Keratinocyte (primary cell): ENCODE measurements at regions not wholly inside any gene's neighbourhood (a gene's known extent, or its start where the extent isn't known, plus 50 kb on each side); places are given as distances from the start of the nearest gene placed in this dataset.

Experiments used
- DNase-seq: peaks from one replicate; pipeline ENCODE4 v3.0.0-alpha.2; 2011; ENCODE audit warnings: low read depth, missing footprints, low spot score
- FAIRE-seq: peaks from 2 replicates; lab custom pipeline; 2011; peaks lifted over from hg19 to GRCh38; lab: Jason Lieb, UNC
- H2AFZ ChIP-seq: 2 replicates; pipeline ENCODE4 v1.6.0; 2012; ENCODE audit warnings: low read length, control low read depth, inconsistent platforms; ENCODE audit not compliant: control insufficient read depth
- H3K27ac ChIP-seq: 2 replicates; pipeline ENCODE4 v1.5.1; 2011; ENCODE audit warnings: low read length; ENCODE audit not compliant: control insufficient read depth, insufficient read depth
- H3K27me3 ChIP-seq: 3 replicates; pipeline ENCODE4 v1.6.0; 2011; ENCODE audit warnings: low read length; ENCODE audit not compliant: control insufficient read depth, insufficient read depth; ENCODE audit errors: extremely low read depth
- H3K36me3 ChIP-seq, 2 experiments: 2 replicates in 1 of 2; 3 replicates in 1 of 2; pipeline ENCODE4 v1.5.1; 2011; ENCODE audit warnings: low read length in 2 of 2, mild to moderate bottlenecking in 1 of 2; ENCODE audit not compliant: control insufficient read depth in 2 of 2, insufficient read depth in 2 of 2; ENCODE audit errors: extremely low read depth in 1 of 2
- H3K4me1 ChIP-seq: 3 replicates; pipeline ENCODE4 v1.5.1; 2011; ENCODE audit warnings: low read length; ENCODE audit not compliant: control insufficient read depth, insufficient read depth; ENCODE audit errors: extremely low read depth
- H3K4me2 ChIP-seq: 3 replicates; pipeline ENCODE4 v1.6.0; 2011; ENCODE audit warnings: low read depth, low read length; ENCODE audit not compliant: control insufficient read depth, insufficient read depth; ENCODE audit errors: extremely low read depth
- H3K4me3 ChIP-seq, 3 experiments: fragments of 200-600 bp in 1 of 3; sonication (generic) in 1 of 3; 2 replicates in 2 of 3; 3 replicates in 1 of 3; pipeline ENCODE4 v1.5.1; 2011 to 2016; ENCODE audit warnings: low read length in 3 of 3, mild to moderate bottlenecking in 3 of 3, control low read depth in 2 of 3, inconsistent platforms in 1 of 3, low read depth in 1 of 3, mixed read lengths in 1 of 3, mixed run types in 1 of 3, moderate library complexity in 1 of 3; ENCODE audit not compliant: control insufficient read depth in 2 of 3, insufficient read depth in 2 of 3; ENCODE audit errors: extremely low read depth in 1 of 3
- H3K79me2 ChIP-seq: 2 replicates; pipeline ENCODE4 v1.6.0; 2012; ENCODE audit warnings: low read length; ENCODE audit not compliant: control insufficient read depth, insufficient read depth
- H3K9ac ChIP-seq: 3 replicates; pipeline ENCODE4 v1.6.0; 2011; ENCODE audit warnings: low read length; ENCODE audit not compliant: control insufficient read depth, insufficient read depth; ENCODE audit errors: extremely low read depth
- H3K9me1 ChIP-seq: 3 replicates; pipeline ENCODE4 v1.6.0; 2011; ENCODE audit warnings: low read length; ENCODE audit not compliant: control insufficient read depth, insufficient read depth; ENCODE audit errors: extremely low read depth
- H3K9me3 ChIP-seq: 2 replicates; pipeline ENCODE4 v1.5.1; 2012; ENCODE audit warnings: low read depth, low read length; ENCODE audit not compliant: control insufficient read depth
- H4K20me1 ChIP-seq: 3 replicates; pipeline ENCODE4 v1.6.0; 2011; ENCODE audit warnings: low read length; ENCODE audit not compliant: control insufficient read depth, insufficient read depth; ENCODE audit errors: extremely low read depth
- EZH2 ChIP-seq: IDR thresholded peaks from one replicate; pipeline ENCODE4 v1.6.1; 2012; ENCODE audit warnings: inconsistent platforms, mild to moderate bottlenecking, low read length, moderate library complexity
- dilution Hi-C: fragments of 300-500 bp; cut with MboI; formaldehyde crosslinking; loops from one replicate; pipeline ENCODE4 v1.7.0; 2020; ENCODE audit warnings: low sequenced_read_pairs; ENCODE audit not compliant: extremely low pct_ligation_motif_present
- TF ChIP-seq, protein P1 (sequence below), 3 experiments: IDR thresholded peaks in 1 of 3; conservative IDR thresholded peaks in 1 of 3; optimal IDR thresholded peaks in 1 of 3; 2 replicates in 2 of 3; 3 replicates in 1 of 3; pipeline versions ENCODE3 to v1.5.1; 2011; ENCODE audit warnings: low read length in 3 of 3, mild to moderate bottlenecking in 3 of 3, moderate library complexity in 2 of 3, control low read depth in 1 of 3, inconsistent platforms in 1 of 3; ENCODE audit not compliant: insufficient read depth in 2 of 3; ENCODE audit errors: extremely low read depth in 1 of 3

DNA sequence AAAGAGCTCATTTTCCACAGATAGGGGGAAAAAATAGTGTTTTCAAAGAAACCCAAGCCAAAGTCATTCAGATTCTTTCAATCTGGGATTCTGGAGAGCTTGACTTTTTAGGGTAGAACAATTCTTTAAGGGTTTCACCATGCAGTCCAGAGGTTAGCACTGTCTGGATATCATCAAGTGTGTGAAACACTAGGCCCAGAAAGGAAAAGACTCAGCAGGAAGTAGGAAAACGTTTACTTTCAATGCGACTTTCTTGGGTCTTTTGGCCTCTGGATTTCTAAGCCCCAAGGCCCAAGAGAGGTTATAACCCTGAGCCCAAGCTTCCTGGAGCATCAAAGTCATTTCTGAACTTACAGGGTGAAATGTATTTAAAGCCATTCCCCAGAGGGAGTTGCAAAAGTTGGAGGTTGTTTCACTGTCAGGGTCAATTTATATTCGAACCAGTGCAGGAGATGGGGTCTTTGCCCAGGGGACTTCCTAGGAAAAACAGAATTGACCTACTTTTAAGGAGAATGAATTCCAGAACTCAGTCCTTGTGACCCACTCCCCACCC is 158.0 kb downstream of the C7orf25 start:
- no peak overlapping the region for H3K27ac ChIP-seq
- no peak overlapping the region for H3K4me2 ChIP-seq
- H3K9me1 ChIP-seq: no peaks in the 10 kb centered on the region
- no peaks in the 10 kb centered on the region for H3K9me3 ChIP-seq
- no peak overlapping the region for H3K4me3 ChIP-seq
- no peaks in the 10 kb centered on the region for H3K79me2 ChIP-seq
- TF ChIP-seq, protein P1, sequence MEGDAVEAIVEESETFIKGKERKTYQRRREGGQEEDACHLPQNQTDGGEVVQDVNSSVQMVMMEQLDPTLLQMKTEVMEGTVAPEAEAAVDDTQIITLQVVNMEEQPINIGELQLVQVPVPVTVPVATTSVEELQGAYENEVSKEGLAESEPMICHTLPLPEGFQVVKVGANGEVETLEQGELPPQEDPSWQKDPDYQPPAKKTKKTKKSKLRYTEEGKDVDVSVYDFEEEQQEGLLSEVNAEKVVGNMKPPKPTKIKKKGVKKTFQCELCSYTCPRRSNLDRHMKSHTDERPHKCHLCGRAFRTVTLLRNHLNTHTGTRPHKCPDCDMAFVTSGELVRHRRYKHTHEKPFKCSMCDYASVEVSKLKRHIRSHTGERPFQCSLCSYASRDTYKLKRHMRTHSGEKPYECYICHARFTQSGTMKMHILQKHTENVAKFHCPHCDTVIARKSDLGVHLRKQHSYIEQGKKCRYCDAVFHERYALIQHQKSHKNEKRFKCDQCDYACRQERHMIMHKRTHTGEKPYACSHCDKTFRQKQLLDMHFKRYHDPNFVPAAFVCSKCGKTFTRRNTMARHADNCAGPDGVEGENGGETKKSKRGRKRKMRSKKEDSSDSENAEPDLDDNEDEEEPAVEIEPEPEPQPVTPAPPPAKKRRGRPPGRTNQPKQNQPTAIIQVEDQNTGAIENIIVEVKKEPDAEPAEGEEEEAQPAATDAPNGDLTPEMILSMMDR (optimal IDR thresholded peaks at IDR 0.05 in 1 of 3, IDR thresholded peaks at IDR 0.05 in 1 of 3, conservative IDR thresholded peaks at IDR 0.05 in 1 of 3; ENCODE audit: extremely low read depth in 1 of 3, insufficient read depth in 2 of 3, low read length in 3 of 3): no peak
- TF ChIP-seq EZH2: no peak
- DNase-seq: no peak
- no peaks in the 10 kb centered on the region for H3K4me1 ChIP-seq
- H2AFZ ChIP-seq: no peak overlapping the region
- dilution Hi-C loops: no loop called here
- H3K36me3 ChIP-seq: no peaks in the 10 kb centered on the region
- no peaks in the 10 kb centered on the region for H3K27me3 ChIP-seq
- no peak for FAIRE-seq
- no peak overlapping the region for H3K9ac ChIP-seq
- H4K20me1 ChIP-seq: no peaks in the 10 kb centered on the region

DNA sequence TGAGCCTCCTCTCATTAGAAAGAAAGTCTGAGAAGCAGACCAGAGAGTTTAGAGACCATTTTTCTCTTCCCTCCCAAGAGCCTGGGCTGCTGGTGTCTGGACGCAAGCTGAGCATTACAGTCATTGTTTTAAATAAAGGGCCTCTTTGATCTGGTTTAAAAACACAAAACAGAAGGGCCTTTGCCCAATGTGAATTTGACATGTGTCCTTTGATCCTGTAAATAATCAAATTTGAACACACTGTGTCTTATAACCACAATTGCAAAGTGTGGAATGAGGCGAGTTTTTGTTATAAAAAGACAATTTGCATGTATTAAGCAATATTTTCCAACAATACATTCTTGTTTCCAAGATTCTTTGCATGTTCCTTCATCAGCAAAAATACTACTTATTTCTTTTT is 158.5 kb downstream of the C7orf25 start:
- Histone ChIP-seq H3K79me2 (no peaks in the 10 kb centered on the region), H3K36me3 (no peaks in the 10 kb centered on the region), H3K9me3 (no peaks in the 10 kb centered on the region), H3K27me3 (no peaks in the 10 kb centered on the region), H3K27ac (no peak overlapping the region), H4K20me1 (no peaks in the 10 kb centered on the region), H3K9me1 (no peaks in the 10 kb centered on the region), H3K4me1 (no peaks in the 10 kb centered on the region), H3K4me3 (no peak overlapping the region), H2AFZ (no peak overlapping the region), H3K4me2 (no peak overlapping the region), H3K9ac (no peak overlapping the region)
- dilution Hi-C loops: no loop called here
- DNase-seq (no peak), FAIRE-seq (no peak)
- TF ChIP-seq EZH2: no peak
- TF ChIP-seq, protein P1 (optimal IDR thresholded peaks at IDR 0.05 in 1 of 3, IDR thresholded peaks at IDR 0.05 in 1 of 3, conservative IDR thresholded peaks at IDR 0.05 in 1 of 3; ENCODE audit: extremely low read depth in 1 of 3, insufficient read depth in 2 of 3, low read length in 3 of 3): no peak
